A549 (cell line): ENCODE measurements at regions not wholly inside any gene's neighbourhood (a gene's known extent, or its start where the extent isn't known, plus 50 kb on each side); places are given as distances from the start of the nearest gene placed in this dataset.

Experiments
- BHLHE40 ChIP-seq: IDR thresholded peaks from 2 replicates; pipeline ENCODE4 v1.6.1; 2012; ENCODE audit warnings: low read depth, low read length, inconsistent platforms
- GATA3 ChIP-seq: IDR thresholded peaks from 2 replicates; pipeline ENCODE4 v1.6.1; 2012; ENCODE audit warnings: borderline replicate concordance
- HDAC2 ChIP-seq: fragments of 200-600 bp; sonication (generic); IDR thresholded peaks from 2 replicates; pipeline ENCODE4 v1.6.1; 2016
- POLR2A ChIP-seq: IDR thresholded peaks from 2 replicates; pipeline ENCODE4 v1.6.1; 2012; ENCODE audit warnings: mild to moderate bottlenecking, low read length
- RAD21 ChIP-seq, 2 experiments: fragments of >200 bp in 1 of 2; sonication (Bioruptor Twin) in 1 of 2; formaldehyde crosslinking in 1 of 2; IDR thresholded peaks in 1 of 2; conservative IDR thresholded peaks in 1 of 2; 2 replicates in 1 of 2; 3 replicates in 1 of 2; pipeline ENCODE4 v1.6.1; 2012 to 2018; ENCODE audit warnings: inconsistent platforms in 1 of 2
- RARB ChIP-seq: fragments of 250-450 bp; sonication (Bioruptor Pico); IDR thresholded peaks from 2 replicates; pipeline ENCODE4 v1.8.0; 2021; ENCODE audit warnings: mild to moderate bottlenecking, moderate library complexity
- TF ChIP-seq, protein P1 (sequence below): fragments of 200-600 bp; sonication (generic); IDR thresholded peaks from 2 replicates; pipeline ENCODE4 v1.6.1; 2016; ENCODE audit warnings: antibody characterized with exemption, mild to moderate bottlenecking, moderate library complexity
- TF ChIP-seq, protein P2 (sequence below): fragments of >200 bp; sonication (Bioruptor Twin); formaldehyde crosslinking; IDR thresholded peaks from 3 replicates; pipeline ENCODE4 v1.5.1; 2016

DNA sequence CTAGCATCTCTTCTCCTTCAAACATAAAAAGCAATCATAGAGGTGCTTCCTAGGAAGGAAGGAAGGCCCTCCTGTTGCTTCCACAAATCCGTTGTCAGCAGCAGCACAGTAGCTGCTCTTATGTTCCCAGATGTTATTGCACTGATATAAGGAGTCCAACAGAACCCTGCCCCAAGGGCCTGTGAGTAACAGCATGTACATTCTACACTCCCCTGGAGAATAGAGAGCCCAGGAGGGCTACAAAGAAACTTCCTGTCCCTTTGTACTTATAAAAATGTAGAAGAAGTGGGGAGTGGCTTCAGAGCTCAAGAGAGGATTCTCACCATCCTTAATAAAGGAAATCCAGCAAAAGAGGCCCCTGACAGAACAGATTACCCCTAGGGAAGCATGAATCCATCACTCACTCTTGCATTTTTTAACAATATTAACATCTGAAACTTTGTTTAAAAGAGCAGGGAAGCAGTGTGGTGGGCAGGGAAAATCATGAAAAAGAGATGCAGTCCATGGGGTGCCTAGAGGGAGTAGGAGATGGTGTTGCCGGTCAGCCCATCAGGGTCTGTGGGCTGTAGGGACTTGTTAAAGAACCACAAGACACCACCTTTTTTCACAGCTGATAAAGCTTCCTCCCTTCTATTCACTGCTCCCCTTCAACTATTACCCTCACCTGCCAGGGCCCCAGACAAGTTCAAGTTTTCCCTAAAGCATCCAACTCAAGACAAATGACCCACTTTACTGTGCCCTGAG, 104.5 kb upstream of the ADGRF1 start:
- TF ChIP-seq RAD21 (conservative IDR thresholded peaks at IDR 0.05 in 1 of 2, IDR thresholded peaks at IDR 0.05 in 1 of 2) = no peak
- TF ChIP-seq BHLHE40 = no peak
- TF ChIP-seq HDAC2 = no peak
- TF ChIP-seq, protein P1, sequence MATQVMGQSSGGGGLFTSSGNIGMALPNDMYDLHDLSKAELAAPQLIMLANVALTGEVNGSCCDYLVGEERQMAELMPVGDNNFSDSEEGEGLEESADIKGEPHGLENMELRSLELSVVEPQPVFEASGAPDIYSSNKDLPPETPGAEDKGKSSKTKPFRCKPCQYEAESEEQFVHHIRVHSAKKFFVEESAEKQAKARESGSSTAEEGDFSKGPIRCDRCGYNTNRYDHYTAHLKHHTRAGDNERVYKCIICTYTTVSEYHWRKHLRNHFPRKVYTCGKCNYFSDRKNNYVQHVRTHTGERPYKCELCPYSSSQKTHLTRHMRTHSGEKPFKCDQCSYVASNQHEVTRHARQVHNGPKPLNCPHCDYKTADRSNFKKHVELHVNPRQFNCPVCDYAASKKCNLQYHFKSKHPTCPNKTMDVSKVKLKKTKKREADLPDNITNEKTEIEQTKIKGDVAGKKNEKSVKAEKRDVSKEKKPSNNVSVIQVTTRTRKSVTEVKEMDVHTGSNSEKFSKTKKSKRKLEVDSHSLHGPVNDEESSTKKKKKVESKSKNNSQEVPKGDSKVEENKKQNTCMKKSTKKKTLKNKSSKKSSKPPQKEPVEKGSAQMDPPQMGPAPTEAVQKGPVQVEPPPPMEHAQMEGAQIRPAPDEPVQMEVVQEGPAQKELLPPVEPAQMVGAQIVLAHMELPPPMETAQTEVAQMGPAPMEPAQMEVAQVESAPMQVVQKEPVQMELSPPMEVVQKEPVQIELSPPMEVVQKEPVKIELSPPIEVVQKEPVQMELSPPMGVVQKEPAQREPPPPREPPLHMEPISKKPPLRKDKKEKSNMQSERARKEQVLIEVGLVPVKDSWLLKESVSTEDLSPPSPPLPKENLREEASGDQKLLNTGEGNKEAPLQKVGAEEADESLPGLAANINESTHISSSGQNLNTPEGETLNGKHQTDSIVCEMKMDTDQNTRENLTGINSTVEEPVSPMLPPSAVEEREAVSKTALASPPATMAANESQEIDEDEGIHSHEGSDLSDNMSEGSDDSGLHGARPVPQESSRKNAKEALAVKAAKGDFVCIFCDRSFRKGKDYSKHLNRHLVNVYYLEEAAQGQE = no peak
- TF ChIP-seq POLR2A = no peak
- TF ChIP-seq RARB (CRISPR knock-in tag) = no peak
- TF ChIP-seq, protein P2, sequence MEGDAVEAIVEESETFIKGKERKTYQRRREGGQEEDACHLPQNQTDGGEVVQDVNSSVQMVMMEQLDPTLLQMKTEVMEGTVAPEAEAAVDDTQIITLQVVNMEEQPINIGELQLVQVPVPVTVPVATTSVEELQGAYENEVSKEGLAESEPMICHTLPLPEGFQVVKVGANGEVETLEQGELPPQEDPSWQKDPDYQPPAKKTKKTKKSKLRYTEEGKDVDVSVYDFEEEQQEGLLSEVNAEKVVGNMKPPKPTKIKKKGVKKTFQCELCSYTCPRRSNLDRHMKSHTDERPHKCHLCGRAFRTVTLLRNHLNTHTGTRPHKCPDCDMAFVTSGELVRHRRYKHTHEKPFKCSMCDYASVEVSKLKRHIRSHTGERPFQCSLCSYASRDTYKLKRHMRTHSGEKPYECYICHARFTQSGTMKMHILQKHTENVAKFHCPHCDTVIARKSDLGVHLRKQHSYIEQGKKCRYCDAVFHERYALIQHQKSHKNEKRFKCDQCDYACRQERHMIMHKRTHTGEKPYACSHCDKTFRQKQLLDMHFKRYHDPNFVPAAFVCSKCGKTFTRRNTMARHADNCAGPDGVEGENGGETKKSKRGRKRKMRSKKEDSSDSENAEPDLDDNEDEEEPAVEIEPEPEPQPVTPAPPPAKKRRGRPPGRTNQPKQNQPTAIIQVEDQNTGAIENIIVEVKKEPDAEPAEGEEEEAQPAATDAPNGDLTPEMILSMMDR = no peak
- no peak for TF ChIP-seq GATA3
